B cell (primary cell): ENCODE measurements at regions not wholly inside any gene's neighbourhood (a gene's known extent, or its start where the extent isn't known, plus 50 kb on each side); places are given as distances from the start of the nearest gene placed in this dataset.

Source experiments
- ATAC-seq: fragments of 200-7000 bp; cut with Tn5 transposase; one replicate; pipeline ENCODE4 v1.10.0; 2021; ENCODE audit warnings: low read depth, mild to moderate bottlenecking, moderate number of reproducible peaks, moderate library complexity
- CTCF ChIA-PET: fragments of 350-600 bp; sonication (Branson Sonifier 250); formaldehyde crosslinking; loops from one replicate; lab custom pipeline; 2021; ENCODE audit warnings: antibody characterized with exemption, inconsistent platforms; lab: Charles Lee
- POLR2A ChIA-PET: fragments of 350-600 bp; sonication (Branson Sonifier 250); formaldehyde crosslinking; loops from one replicate; lab custom pipeline; 2021; ENCODE audit warnings: antibody characterized with exemption; lab: Charles Lee
- DNase-seq: peaks from one replicate; pipeline ENCODE4 v3.0.0; 2013
- H2AFZ ChIP-seq: 2 replicates; pipeline ENCODE4 v1.6.1; 2012; ENCODE audit warnings: mild to moderate bottlenecking, low read depth, low read length; ENCODE audit not compliant: insufficient read depth, poor library complexity, severe bottlenecking
- H3K27ac ChIP-seq, 2 donors: 1 replicate in 1 of 2; 2 replicates in 1 of 2; pipeline ENCODE4 v1.5.1; 2012 to 2013; ENCODE audit warnings: low read length in 2 of 2, mild to moderate bottlenecking in 2 of 2, moderate library complexity in 1 of 2
- H3K27me3 ChIP-seq, 4 experiments: fragments of 200-600 bp in 1 of 4; sonication (generic) in 1 of 4; replicated peaks in 1 of 4; 1 replicate in 2 of 4; 2 replicates in 2 of 4; pipeline versions ENCODE4 v1.6.1 to v1.7.0; 2013 to 2016; ENCODE audit warnings: low read length in 3 of 4, mild to moderate bottlenecking in 2 of 4, mixed read lengths in 1 of 4, moderate library complexity in 1 of 4; ENCODE audit not compliant: insufficient read depth in 4 of 4, control insufficient read depth in 3 of 4; ENCODE audit errors: control extremely low read depth in 1 of 4
- H3K36me3 ChIP-seq, 2 experiments: replicated peaks in 1 of 2; 1 replicate in 1 of 2; 2 replicates in 1 of 2; pipeline versions ENCODE4 v1.6.1 to v1.7.1; 2013; ENCODE audit warnings: low read length in 1 of 2; ENCODE audit not compliant: insufficient read depth in 2 of 2, control insufficient read depth in 1 of 2; ENCODE audit errors: control extremely low read depth in 1 of 2, extremely low read depth in 1 of 2
- H3K4me1 ChIP-seq, 2 donors: fragments of 200-600 bp in 1 of 2; sonication (generic) in 1 of 2; 1 replicate in 1 of 2; 2 replicates in 1 of 2; pipeline versions ENCODE4 v1.5.1 to v1.6.1; 2013 to 2017; ENCODE audit warnings: low read length in 2 of 2; ENCODE audit not compliant: control insufficient read depth in 2 of 2, insufficient read depth in 2 of 2
- H3K4me2 ChIP-seq: replicated peaks from 2 replicates; pipeline ENCODE3; 2012; ENCODE audit warnings: mild to moderate bottlenecking, low read depth, low read length; ENCODE audit not compliant: poor library complexity, severe bottlenecking
- H3K4me3 ChIP-seq, 5 experiments: fragments of 200-600 bp in 1 of 5; sonication (generic) in 1 of 5; 1 replicate in 3 of 5; 2 replicates in 2 of 5; pipeline versions ENCODE4 v1.5.1 to v1.7.0; 2011 to 2016; ENCODE audit warnings: low read length in 4 of 5, mild to moderate bottlenecking in 4 of 5, low read depth in 2 of 5, control low read depth in 1 of 5, moderate library complexity in 1 of 5; ENCODE audit not compliant: insufficient read depth in 1 of 5; ENCODE audit errors: control extremely low read depth in 1 of 5, extremely low read depth in 1 of 5
- H3K79me2 ChIP-seq: fragments of 200-600 bp; sonication (generic); one replicate; pipeline ENCODE4 v1.6.0; 2016; ENCODE audit warnings: low read length; ENCODE audit not compliant: control insufficient read depth, insufficient read depth
- H3K9ac ChIP-seq: fragments of 200-600 bp; sonication (generic); 2 replicates; pipeline ENCODE4 v1.6.1; 2017; ENCODE audit warnings: mild to moderate bottlenecking, low read length, moderate library complexity
- H3K9me3 ChIP-seq, 3 donors: one replicate each; pipeline versions ENCODE4 v1.6.1 to v1.7.1; 2013; ENCODE audit warnings: low read length in 2 of 3; ENCODE audit not compliant: control insufficient read depth in 2 of 3, insufficient read depth in 1 of 3; ENCODE audit errors: control extremely low read depth in 1 of 3
- H4K20me1 ChIP-seq: 2 replicates; pipeline ENCODE4 v1.6.0; 2012; ENCODE audit warnings: mild to moderate bottlenecking, low read length; ENCODE audit not compliant: insufficient read depth, control insufficient read depth, poor library complexity, severe bottlenecking
- H3K27ac Mint-ChIP-seq: one replicate; pipeline ENCODE4 v1.8.0; 2021; ENCODE audit warnings: mixed read lengths
- H3K27me3 Mint-ChIP-seq: one replicate; pipeline ENCODE4 v1.8.0; 2021; ENCODE audit warnings: mixed read lengths
- H3K4me1 Mint-ChIP-seq: one replicate; pipeline ENCODE4 v1.8.0; 2021; ENCODE audit warnings: mixed read lengths
- H3K4me3 Mint-ChIP-seq: one replicate; pipeline ENCODE4 v1.8.0; 2021; ENCODE audit warnings: mixed read lengths
- H3K9me3 Mint-ChIP-seq: one replicate; pipeline ENCODE4 v1.8.0; 2022; ENCODE audit warnings: mixed read lengths; ENCODE audit not compliant: insufficient read depth
- EZH2 ChIP-seq: IDR thresholded peaks from 2 replicates; pipeline ENCODE4 v1.6.1; 2012; ENCODE audit warnings: borderline replicate concordance, low read depth, mild to moderate bottlenecking, moderate library complexity, low read length; ENCODE audit not compliant: insufficient read depth, poor library complexity, severe bottlenecking
- WGBS: methylation state at CpG from one replicate; pipeline ENCODE4 v1.1.5; 2013; ENCODE audit warnings: missing lambda C conversion rate; ENCODE audit not compliant: insufficient coverage; 5-methylcytosine and 5-hydroxymethylcytosine counted together
- intact Hi-C: fragments of 100-400 bp; cut with micrococcal nuclease; formaldehyde crosslinking; loops from one replicate; pipeline ENCODE4 v1.10.0; 2022
- TF ChIP-seq, protein P1 (sequence below): fragments of 200-600 bp; IDR thresholded peaks from one replicate; pipeline ENCODE4 v1.8.0; 2022; ENCODE audit warnings: antibody characterized with exemption, mild to moderate bottlenecking

DNA sequence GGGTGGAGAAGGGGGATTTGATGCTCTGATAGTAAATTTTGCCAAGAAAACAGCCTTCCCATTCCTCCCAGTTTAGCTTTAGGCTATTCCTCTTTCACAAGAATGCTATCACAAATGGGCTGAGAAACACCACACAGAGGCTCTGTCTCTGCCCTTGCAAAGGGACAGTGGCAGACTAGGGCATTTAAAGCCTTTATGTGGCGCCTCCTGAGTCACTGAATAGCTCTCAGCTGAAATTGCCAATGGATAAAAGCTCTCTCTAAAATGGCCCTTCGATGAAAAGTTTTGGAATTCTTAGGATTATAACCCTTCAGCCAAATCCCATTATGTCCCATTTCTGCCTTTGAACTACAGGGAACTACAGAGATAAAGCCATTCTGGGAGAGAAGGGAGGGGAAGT lies 1000.4 kb downstream of the ADGRL2 start:
- TF ChIP-seq EZH2 = no peak
- TF ChIP-seq, protein P1, sequence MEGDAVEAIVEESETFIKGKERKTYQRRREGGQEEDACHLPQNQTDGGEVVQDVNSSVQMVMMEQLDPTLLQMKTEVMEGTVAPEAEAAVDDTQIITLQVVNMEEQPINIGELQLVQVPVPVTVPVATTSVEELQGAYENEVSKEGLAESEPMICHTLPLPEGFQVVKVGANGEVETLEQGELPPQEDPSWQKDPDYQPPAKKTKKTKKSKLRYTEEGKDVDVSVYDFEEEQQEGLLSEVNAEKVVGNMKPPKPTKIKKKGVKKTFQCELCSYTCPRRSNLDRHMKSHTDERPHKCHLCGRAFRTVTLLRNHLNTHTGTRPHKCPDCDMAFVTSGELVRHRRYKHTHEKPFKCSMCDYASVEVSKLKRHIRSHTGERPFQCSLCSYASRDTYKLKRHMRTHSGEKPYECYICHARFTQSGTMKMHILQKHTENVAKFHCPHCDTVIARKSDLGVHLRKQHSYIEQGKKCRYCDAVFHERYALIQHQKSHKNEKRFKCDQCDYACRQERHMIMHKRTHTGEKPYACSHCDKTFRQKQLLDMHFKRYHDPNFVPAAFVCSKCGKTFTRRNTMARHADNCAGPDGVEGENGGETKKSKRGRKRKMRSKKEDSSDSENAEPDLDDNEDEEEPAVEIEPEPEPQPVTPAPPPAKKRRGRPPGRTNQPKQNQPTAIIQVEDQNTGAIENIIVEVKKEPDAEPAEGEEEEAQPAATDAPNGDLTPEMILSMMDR = no peak
- Histone ChIP-seq H3K27ac (no peak overlapping the region), H3K4me2 (no peak overlapping the region), H3K79me2 (no peaks in the 10 kb centered on the region), H2AFZ (no peak overlapping the region), H3K4me1 (no peaks in the 10 kb centered on the region), H3K27me3 (no peaks in the 10 kb centered on the region), H3K9me3 (peaks cover 0 to 3% (median 0%) of the 10 kb centered on the region in 3 donors), H3K36me3 (no peaks in the 10 kb centered on the region), H4K20me1 (no peaks in the 10 kb centered on the region), H3K9ac (no peak overlapping the region), H3K4me3 (no peak overlapping the region)
- CTCF ChIA-PET = no interaction called here
- no peaks in the 10 kb centered on the region for H3K4me1 Mint-ChIP-seq
- WGBS = 87% methylated on average over 1 of the region's 2 CpGs
- DNase-seq (no peak), ATAC-seq (no peak)
- intact Hi-C loops = no loop called here
- H3K4me3 Mint-ChIP-seq = no peak overlapping the region
- no peak overlapping the region for H3K27ac Mint-ChIP-seq
- no peaks in the 10 kb centered on the region for H3K27me3 Mint-ChIP-seq
- H3K9me3 Mint-ChIP-seq = peaks cover 7% of the 10 kb centered on the region
- POLR2A ChIA-PET = interaction anchor here (0.6 kb wide), 1 partner anchor 985 kb away, joined by 5 read pairs; no protein-coding TSS in a partner anchor

DNA sequence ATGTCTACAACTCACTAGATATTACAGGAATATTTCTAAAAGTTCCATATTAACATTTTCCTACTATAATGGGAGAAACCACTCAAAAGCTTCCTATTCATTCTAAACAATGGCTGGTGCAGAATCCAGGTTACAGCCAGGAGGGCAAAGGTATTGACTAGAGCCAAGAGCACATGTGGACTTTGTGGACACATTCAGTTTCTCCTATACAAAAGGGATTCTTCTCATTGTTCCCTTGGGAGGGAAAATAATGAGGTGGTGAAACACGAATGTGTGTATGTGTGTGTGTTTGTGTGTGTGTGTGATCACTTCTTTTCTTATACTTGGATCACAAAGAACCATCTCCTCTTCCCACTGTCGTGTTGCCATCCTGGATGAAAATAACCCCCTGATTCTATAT lies 1000.0 kb downstream of the ADGRL2 start:
- no CpG with 5 or more reads among the region's 2 CpGs for WGBS

More for the DNA sequence above, 1000.0 kb downstream of the ADGRL2 start:
- Histone ChIP-seq H3K79me2 (no peaks in the 10 kb centered on the region), H3K4me1 (peaks cover 0 to under 1% of the 10 kb centered on the region in 2 donors), H3K9ac (no peak overlapping the region), H3K4me3 (no peak overlapping the region), H4K20me1 (no peaks in the 10 kb centered on the region), H3K4me2 (no peak overlapping the region), H3K36me3 (no peaks in the 10 kb centered on the region), H3K27me3 (no peaks in the 10 kb centered on the region), H3K9me3 (peaks cover 0 to 3% (median 0%) of the 10 kb centered on the region in 3 donors), H2AFZ (no peak overlapping the region), H3K27ac (no peak overlapping the region)
- intact Hi-C loops = no loop called here
- Mint-ChIP-seq H3K27ac (no peak overlapping the region), H3K9me3 (peaks cover 7% of the 10 kb centered on the region), H3K4me3 (no peak overlapping the region), H3K27me3 (no peaks in the 10 kb centered on the region), H3K4me1 (no peaks in the 10 kb centered on the region)
- no peak for TF ChIP-seq EZH2
- TF ChIP-seq, protein P1 = no peak
- DNase-seq = no peak
- POLR2A ChIA-PET = no interaction called here
- ATAC-seq = no peak
- CTCF ChIA-PET = no interaction called here
